SU-DHL-6 (cell line): ENCODE measurements at regions not wholly inside any gene's neighbourhood (a gene's known extent, or its start where the extent isn't known, plus 50 kb on each side); places are given as distances from the start of the nearest gene placed in this dataset.

Experiments used
- H2AFZ ChIP-seq: fragments of 200-600 bp; sonication (generic); 2 replicates; pipeline ENCODE4 v1.6.1; 2014; ENCODE audit warnings: low read depth, mild to moderate bottlenecking, moderate library complexity, mixed read lengths, antibody characterized with exemption, low read length; ENCODE audit not compliant: severe bottlenecking
- H3F3A ChIP-seq: fragments of 200-600 bp; shearing (Covaris generic); 2 replicates; pipeline ENCODE4 v1.6.0; 2016; ENCODE audit warnings: antibody characterized with exemption, mild to moderate bottlenecking; ENCODE audit not compliant: insufficient read depth
- H3K27ac ChIP-seq: fragments of 200-600 bp; sonication (generic); 2 replicates; pipeline ENCODE4 v1.5.1; 2016; ENCODE audit warnings: low read depth, mild to moderate bottlenecking, low read length, moderate library complexity, mixed read lengths
- H3K27me3 ChIP-seq: fragments of 200-600 bp; sonication (generic), shearing (Covaris generic); 2 replicates; pipeline ENCODE4 v1.6.0; 2014; ENCODE audit warnings: mild to moderate bottlenecking, low read length
- H3K36me3 ChIP-seq: fragments of 200-600 bp; sonication (generic); 2 replicates; pipeline ENCODE4 v1.6.1; 2014; ENCODE audit warnings: mild to moderate bottlenecking, low read length, mixed read lengths
- H3K4me2 ChIP-seq: fragments of 300-600, 200-600 bp; shearing (Covaris generic), sonication (generic); 2 replicates; pipeline ENCODE4 v1.6.0; 2014; ENCODE audit warnings: low read length, low read depth, mild to moderate bottlenecking; ENCODE audit not compliant: poor library complexity, severe bottlenecking
- H3K4me3 ChIP-seq: fragments of 200-600 bp; sonication (generic); 2 replicates; pipeline ENCODE4 v1.5.1; 2014; ENCODE audit warnings: antibody characterized with exemption, low read length, mild to moderate bottlenecking, mixed read lengths; ENCODE audit not compliant: insufficient read depth, poor library complexity, severe bottlenecking
- H3K79me2 ChIP-seq: fragments of 200-600 bp; sonication (generic); 2 replicates; pipeline ENCODE4 v1.6.1; 2014; ENCODE audit warnings: mild to moderate bottlenecking, low read length, moderate library complexity; ENCODE audit not compliant: insufficient read depth
- H3K9ac ChIP-seq: fragments of 200-600 bp; sonication (generic); 2 replicates; pipeline ENCODE4 v1.7.0; 2014; ENCODE audit warnings: mild to moderate bottlenecking, low read length
- H3K9me2 ChIP-seq: fragments of 200-600 bp; sonication (generic); replicated peaks from 2 replicates; pipeline ENCODE4 v1.6.1; 2014; ENCODE audit warnings: low read length; ENCODE audit not compliant: insufficient read depth
- H3K9me3 ChIP-seq: fragments of 200-600 bp; sonication (generic); 2 replicates; pipeline ENCODE4 v1.6.1; 2014; ENCODE audit warnings: low read length, mixed read lengths; ENCODE audit not compliant: insufficient read depth
- H4K20me1 ChIP-seq: fragments of 200-600 bp; sonication (generic); 2 replicates; pipeline ENCODE4 v1.6.1; 2014; ENCODE audit warnings: low read depth, mild to moderate bottlenecking, antibody characterized with exemption, low read length, moderate library complexity, mixed read lengths
- CTCF ChIP-seq: fragments of 200-600 bp; sonication (generic); IDR thresholded peaks from one replicate; pipeline ENCODE4 v1.5.1; 2017; ENCODE audit warnings: antibody characterized with exemption, mild to moderate bottlenecking, low read length, moderate library complexity; ENCODE audit not compliant: insufficient read depth, poor library complexity, severe bottlenecking
- EZH2phosphoT487 ChIP-seq: fragments of 200-600 bp; sonication (generic), shearing (Covaris generic); conservative IDR thresholded peaks from 2 replicates; pipeline ENCODE4 v1.6.1; 2018; ENCODE audit warnings: mild to moderate bottlenecking, antibody characterized with exemption, low read length, moderate library complexity, mixed read lengths

DNA sequence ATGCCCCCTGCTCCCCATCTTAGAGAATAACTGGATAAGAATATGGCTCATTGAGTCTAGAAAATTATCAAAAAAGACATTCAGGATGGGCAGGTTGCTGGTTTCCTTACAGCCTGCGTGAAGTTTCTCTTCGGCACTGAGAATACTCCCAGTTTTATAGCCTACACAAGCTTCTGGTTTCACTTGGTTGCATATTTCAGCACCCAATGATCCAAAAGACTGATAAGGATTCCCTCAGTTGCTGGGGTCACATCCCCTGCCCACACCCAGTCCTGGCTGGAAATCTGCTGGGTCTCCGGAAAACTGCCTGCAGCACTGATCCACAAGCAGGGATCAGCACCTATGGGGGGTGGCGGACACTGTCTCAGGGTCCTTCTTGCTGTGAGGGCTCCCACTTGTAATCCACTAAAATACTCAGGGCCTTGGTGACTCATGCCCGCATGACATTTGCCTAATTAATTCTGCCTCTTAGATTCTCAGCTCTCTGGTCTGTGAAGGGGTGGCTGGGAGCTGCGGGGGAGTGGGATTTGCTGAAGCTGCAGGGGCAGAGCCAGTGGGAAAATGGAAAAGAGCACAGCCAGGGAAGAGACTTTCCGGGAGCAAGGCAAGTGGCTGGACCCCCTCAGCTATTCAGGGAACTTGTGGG is 142.5 kb downstream of the ZNF648 start:
- Histone ChIP-seq H3K9me3 (no peaks in the 10 kb centered on the region), H3K36me3 (no peaks in the 10 kb centered on the region), H3K4me2 (no peak overlapping the region), H3K9me2 (no peaks in the 10 kb centered on the region), H3K9ac (no peak overlapping the region), H3F3A (no peaks in the 10 kb centered on the region), H3K79me2 (no peaks in the 10 kb centered on the region), H3K4me3 (no peak overlapping the region), H4K20me1 (no peaks in the 10 kb centered on the region), H2AFZ (no peak overlapping the region), H3K27me3 (no peaks in the 10 kb centered on the region), H3K27ac (no peak overlapping the region)
- no peak for TF ChIP-seq EZH2phosphoT487
- no peak for TF ChIP-seq CTCF

DNA sequence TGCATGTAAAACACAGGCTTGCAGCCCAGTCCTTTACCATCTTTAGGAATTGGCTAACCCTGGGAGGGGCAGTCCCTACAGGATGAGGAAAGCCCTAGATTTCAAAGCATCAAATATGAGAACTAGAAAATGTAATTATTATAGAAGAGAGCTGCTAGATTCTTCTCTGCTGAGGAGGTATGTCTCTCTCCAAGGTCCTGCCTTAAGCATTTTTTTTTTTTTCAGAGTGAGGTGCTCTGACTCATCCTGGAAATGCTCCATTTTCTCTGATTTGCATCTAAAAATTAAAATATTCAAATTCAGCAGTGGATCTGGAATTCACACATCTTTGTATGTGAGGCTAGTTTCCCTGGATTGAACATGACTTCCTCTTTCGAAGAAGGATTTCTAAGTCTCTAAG is 149.8 kb downstream of the ZNF648 start:
- no peaks in the 10 kb centered on the region for H3K36me3 ChIP-seq
- H3K4me2 ChIP-seq, result no peak overlapping the region
- no peak overlapping the region for H3K27ac ChIP-seq
- no peak overlapping the region for H2AFZ ChIP-seq
- H4K20me1 ChIP-seq, result no peaks in the 10 kb centered on the region
- H3K27me3 ChIP-seq, result no peaks in the 10 kb centered on the region
- no peaks in the 10 kb centered on the region for H3K9me2 ChIP-seq
- no peaks in the 10 kb centered on the region for H3F3A ChIP-seq
- no peaks in the 10 kb centered on the region for H3K9me3 ChIP-seq
- no peaks in the 10 kb centered on the region for H3K79me2 ChIP-seq
- no peak overlapping the region for H3K4me3 ChIP-seq
- no peak for TF ChIP-seq CTCF
- TF ChIP-seq EZH2phosphoT487, result no peak
- no peak overlapping the region for H3K9ac ChIP-seq

- no peaks in the 10 kb centered on the region for H4K20me1 ChIP-seq
- no peaks in the 10 kb centered on the region for H3K79me2 ChIP-seq
- H3K4me2 ChIP-seq, result no peak overlapping the region
- TF ChIP-seq EZH2phosphoT487, result no peak
- TF ChIP-seq CTCF, result no peak
- no peaks in the 10 kb centered on the region for H3K9me2 ChIP-seq
- H2AFZ ChIP-seq, result no peak overlapping the region
- no peaks in the 10 kb centered on the region for H3K27me3 ChIP-seq
- H3K4me3 ChIP-seq, result no peak overlapping the region
- no peak overlapping the region for H3K27ac ChIP-seq
- H3F3A ChIP-seq, result no peaks in the 10 kb centered on the region
- no peaks in the 10 kb centered on the region for H3K9me3 ChIP-seq
- no peaks in the 10 kb centered on the region for H3K36me3 ChIP-seq
- H3K9ac ChIP-seq, result no peak overlapping the region
Observed at GRCh38 chr1:181910905-181911304, 150.6 kb downstream of the ZNF648 start.
